ENCODE measurements at regions not wholly inside any gene's neighbourhood (a gene's known extent, or its start where the extent isn't known, plus 50 kb on each side); places are given as distances from the start of the nearest gene placed in this dataset.

DNA sequence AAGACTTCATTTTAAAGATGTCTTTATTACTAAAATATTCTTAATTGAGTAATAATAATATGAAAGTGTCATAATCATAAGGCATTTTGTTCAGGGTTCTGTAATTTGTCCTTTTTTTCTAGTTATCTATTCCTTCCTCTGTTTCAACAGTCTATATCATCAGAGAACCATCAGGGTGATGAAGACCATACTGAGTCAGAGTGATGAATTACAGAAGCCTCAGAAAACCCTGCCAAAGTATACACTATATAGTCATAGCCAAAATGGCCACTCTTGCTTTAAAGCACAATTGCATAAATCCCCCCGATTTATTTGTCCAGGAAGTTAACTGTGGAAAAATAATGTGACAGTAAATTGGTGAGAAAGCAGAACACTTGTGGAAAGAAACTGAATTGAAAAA lies 735.0 kb downstream of the EPHA7 start:
- no peak for TF ChIP-seq POLR2AphosphoS5 (IDR thresholded peaks at IDR 0.05; ENCODE audit: low read depth)
- TF ChIP-seq REST (IDR thresholded peaks at IDR 0.05; ENCODE audit: insufficient replicate concordance, low read depth) = no peak
- TF ChIP-seq, protein P1, sequence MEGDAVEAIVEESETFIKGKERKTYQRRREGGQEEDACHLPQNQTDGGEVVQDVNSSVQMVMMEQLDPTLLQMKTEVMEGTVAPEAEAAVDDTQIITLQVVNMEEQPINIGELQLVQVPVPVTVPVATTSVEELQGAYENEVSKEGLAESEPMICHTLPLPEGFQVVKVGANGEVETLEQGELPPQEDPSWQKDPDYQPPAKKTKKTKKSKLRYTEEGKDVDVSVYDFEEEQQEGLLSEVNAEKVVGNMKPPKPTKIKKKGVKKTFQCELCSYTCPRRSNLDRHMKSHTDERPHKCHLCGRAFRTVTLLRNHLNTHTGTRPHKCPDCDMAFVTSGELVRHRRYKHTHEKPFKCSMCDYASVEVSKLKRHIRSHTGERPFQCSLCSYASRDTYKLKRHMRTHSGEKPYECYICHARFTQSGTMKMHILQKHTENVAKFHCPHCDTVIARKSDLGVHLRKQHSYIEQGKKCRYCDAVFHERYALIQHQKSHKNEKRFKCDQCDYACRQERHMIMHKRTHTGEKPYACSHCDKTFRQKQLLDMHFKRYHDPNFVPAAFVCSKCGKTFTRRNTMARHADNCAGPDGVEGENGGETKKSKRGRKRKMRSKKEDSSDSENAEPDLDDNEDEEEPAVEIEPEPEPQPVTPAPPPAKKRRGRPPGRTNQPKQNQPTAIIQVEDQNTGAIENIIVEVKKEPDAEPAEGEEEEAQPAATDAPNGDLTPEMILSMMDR (IDR thresholded peaks at IDR 0.05; ENCODE audit: insufficient read depth, low read length) = no peak
- TF ChIP-seq SPI1 (IDR thresholded peaks at IDR 0.05; ENCODE audit: borderline replicate concordance, low read depth) = no peak
- no peak for TF ChIP-seq GABPA (IDR thresholded peaks at IDR 0.05; ENCODE audit: low read depth)
- Histone ChIP-seq H3K27me3 (ENCODE audit: insufficient read depth, poor library complexity, severe bottlenecking) (no peaks in the 10 kb centered on the region), H3K27ac (replicated peaks) (no peak overlapping the region), H3K4me3 (replicated peaks; ENCODE audit: insufficient read depth, low read length) (no peak overlapping the region)
- DNase-seq (ENCODE audit: low read depth in 1 of 2, low spot score in 1 of 2) = no peak

GRCh38 chr6:92683748-92684147 lies 735.6 kb downstream of the EPHA7 start:
- DNase-seq (ENCODE audit: low read depth in 1 of 2, low spot score in 1 of 2) = no peak
- no peak overlapping the region for H3K27ac ChIP-seq (replicated peaks)
- TF ChIP-seq REST (IDR thresholded peaks at IDR 0.05; ENCODE audit: insufficient replicate concordance, low read depth) (no peak), POLR2AphosphoS5 (IDR thresholded peaks at IDR 0.05; ENCODE audit: low read depth) (no peak), GABPA (IDR thresholded peaks at IDR 0.05; ENCODE audit: low read depth) (no peak), SPI1 (IDR thresholded peaks at IDR 0.05; ENCODE audit: borderline replicate concordance, low read depth) (no peak)
- TF ChIP-seq, protein P1 (IDR thresholded peaks at IDR 0.05; ENCODE audit: insufficient read depth, low read length) = no peak
- H3K27me3 ChIP-seq (ENCODE audit: insufficient read depth, poor library complexity, severe bottlenecking) = no peaks in the 10 kb centered on the region
- H3K4me3 ChIP-seq (replicated peaks; ENCODE audit: insufficient read depth, low read length) = no peak overlapping the region

- TF ChIP-seq SPI1 (IDR thresholded peaks at IDR 0.05; ENCODE audit: borderline replicate concordance, low read depth) (no peak), POLR2AphosphoS5 (IDR thresholded peaks at IDR 0.05; ENCODE audit: low read depth) (no peak), REST (IDR thresholded peaks at IDR 0.05; ENCODE audit: insufficient replicate concordance, low read depth) (no peak), GABPA (IDR thresholded peaks at IDR 0.05; ENCODE audit: low read depth) (no peak)
- TF ChIP-seq, protein P1 (IDR thresholded peaks at IDR 0.05; ENCODE audit: insufficient read depth, low read length) = no peak
- H3K27me3 ChIP-seq (ENCODE audit: insufficient read depth, poor library complexity, severe bottlenecking) = no peaks in the 10 kb centered on the region
These were observed 736.6 kb downstream of the EPHA7 start for GRCh38 chr6:92682516-92683398.

More at GRCh38 chr6:92682516-92683398, 736.6 kb downstream of the EPHA7 start:
- H3K27ac ChIP-seq (replicated peaks) = no peak overlapping the region
- H3K4me3 ChIP-seq (replicated peaks; ENCODE audit: insufficient read depth, low read length) = no peak overlapping the region
- no peak for DNase-seq (ENCODE audit: low read depth in 1 of 2, low spot score in 1 of 2)
